IMR-90 (cell line): ENCODE measurements at regions not wholly inside any gene's neighbourhood (a gene's known extent, or its start where the extent isn't known, plus 50 kb on each side); places are given as distances from the start of the nearest gene placed in this dataset.
A peak's percentile ranks its signal among the peaks of the same experiment; 100 is the strongest.
"Not testable (repeated sequence)": the region's sequence is repeated elsewhere in the genome, so short reads cannot be mapped to it uniquely, and the experiment has no call there.

Experiments used
- ATAC-seq: fragments of 200-7000 bp; cut with Tn5 transposase; 2 replicates; pipeline ENCODE4 v1.9.1; 2020; ENCODE audit warnings: low read depth, mild to moderate bottlenecking, moderate library complexity
- BruUV-seq: library from RNA; stranded (reverse); fragments of 400-500 nt; replicated peaks from 2 replicates; lab custom pipeline; 2021; lab: Mats Ljungman, UMichigan
- CTCF ChIA-PET: fragments of 300-600 bp; formaldehyde crosslinking; extraction: SDS; loops from one replicate; lab custom pipeline; 2021; ENCODE audit warnings: antibody characterized with exemption; lab: Yijun Ruan, JAX
- POLR2A ChIA-PET: fragments of 300-600 bp; sonication (Branson Sonifier 250); formaldehyde crosslinking; loops from one replicate; lab custom pipeline; 2022; ENCODE audit warnings: antibody characterized with exemption; ENCODE audit not compliant: unreplicated experiment; lab: Charles Lee
- DNase-seq: peaks from one replicate; pipeline ENCODE4 v3.0.0; 2013
- H2AFZ ChIP-seq: replicated peaks from 2 replicates; pipeline ENCODE3; 2013; ENCODE audit warnings: low read length, mild to moderate bottlenecking; ENCODE audit not compliant: poor library complexity
- H2AK5ac ChIP-seq: 2 replicates; pipeline ENCODE4 v1.6.1; 2013; ENCODE audit warnings: low read depth, low read length, inconsistent platforms
- H2AK9ac ChIP-seq: replicated peaks from 2 replicates; pipeline ENCODE3; 2013; ENCODE audit warnings: mild to moderate bottlenecking, low read depth, low read length, moderate library complexity; ENCODE audit not compliant: poor library complexity
- H2BK120ac ChIP-seq: 2 replicates; pipeline ENCODE4 v1.6.1; 2013; ENCODE audit warnings: low read depth, low read length, inconsistent platforms
- H2BK15ac ChIP-seq: 3 replicates; pipeline ENCODE4 v1.6.1; 2013; ENCODE audit warnings: low read depth, low read length, inconsistent platforms
- H2BK20ac ChIP-seq: 2 replicates; pipeline ENCODE4 v1.6.1; 2013; ENCODE audit warnings: low read depth, mild to moderate bottlenecking, inconsistent platforms, low read length, moderate library complexity
- H2BK5ac ChIP-seq: 2 replicates; pipeline ENCODE4 v1.6.1; 2013; ENCODE audit warnings: mild to moderate bottlenecking, low read depth, low read length, inconsistent platforms; ENCODE audit not compliant: poor library complexity, severe bottlenecking
- H3K14ac ChIP-seq: replicated peaks from 2 replicates; pipeline ENCODE4 v1.6.1; 2013; ENCODE audit warnings: low read depth, low read length, inconsistent platforms
- H3K18ac ChIP-seq: 2 replicates; pipeline ENCODE4 v1.6.1; 2013; ENCODE audit warnings: low read depth, low read length, control low read depth
- H3K23ac ChIP-seq: 2 replicates; pipeline ENCODE4 v1.6.1; 2013; ENCODE audit warnings: low read depth, low read length, inconsistent platforms
- H3K27ac ChIP-seq: 2 replicates; pipeline ENCODE4 v1.5.1; 2013; ENCODE audit warnings: mild to moderate bottlenecking, control low read depth, low read length; ENCODE audit not compliant: insufficient read depth
- H3K27me3 ChIP-seq: 2 replicates; pipeline ENCODE4 v1.6.1; 2013; ENCODE audit warnings: low read length; ENCODE audit not compliant: control insufficient read depth, insufficient read depth
- H3K36me3 ChIP-seq: 2 replicates; pipeline ENCODE4 v1.6.1; 2013; ENCODE audit warnings: low read length, mixed read lengths; ENCODE audit not compliant: control insufficient read depth, insufficient read depth
- H3K4ac ChIP-seq: 2 replicates; pipeline ENCODE4 v1.6.1; 2013; ENCODE audit warnings: low read depth, low read length, inconsistent platforms
- H3K4me1 ChIP-seq: 2 replicates; pipeline ENCODE4 v1.6.1; 2013; ENCODE audit warnings: low read length, mixed read lengths; ENCODE audit not compliant: control insufficient read depth, insufficient read depth
- H3K4me2 ChIP-seq: 2 replicates; pipeline ENCODE4 v1.6.1; 2013; ENCODE audit warnings: low read depth, mild to moderate bottlenecking, control low read depth, low read length, moderate library complexity
- H3K4me3 ChIP-seq: 2 replicates; pipeline ENCODE4 v1.5.1; 2013; ENCODE audit warnings: low read depth, mild to moderate bottlenecking, control low read depth, low read length, moderate library complexity; ENCODE audit not compliant: insufficient read depth
- H3K56ac ChIP-seq: 2 replicates; pipeline ENCODE4 v1.6.1; 2013; ENCODE audit warnings: low read length, inconsistent platforms; ENCODE audit not compliant: insufficient read depth; ENCODE audit errors: extremely low read depth
- H3K79me1 ChIP-seq, 2 experiments: 2 replicates each; pipeline ENCODE4 v1.6.1; 2013; ENCODE audit warnings: low read length in 2 of 2, inconsistent platforms in 1 of 2, low read depth in 1 of 2
- H3K9ac ChIP-seq: 2 replicates; pipeline ENCODE4 v1.6.1; 2013; ENCODE audit warnings: low read depth, low read length, control low read depth
- H3K9me1 ChIP-seq: 2 replicates; pipeline ENCODE4 v1.6.1; 2013; ENCODE audit warnings: low read length, inconsistent platforms; ENCODE audit not compliant: insufficient read depth
- H3K9me3 ChIP-seq: 2 replicates; pipeline ENCODE4 v1.6.1; 2013; ENCODE audit warnings: low read length; ENCODE audit not compliant: control insufficient read depth, insufficient read depth
- H4K20me1 ChIP-seq: 2 replicates; pipeline ENCODE4 v1.6.1; 2013; ENCODE audit warnings: low read length, inconsistent platforms; ENCODE audit not compliant: insufficient read depth
- H4K5ac ChIP-seq: 2 replicates; pipeline ENCODE4 v1.6.1; 2013; ENCODE audit warnings: mild to moderate bottlenecking, low read depth, low read length, control low read depth
- H4K8ac ChIP-seq, 2 experiments: 2 replicates each; pipeline ENCODE4 v1.6.1; 2013; ENCODE audit warnings: low read depth in 2 of 2, low read length in 2 of 2, control low read depth in 1 of 2, inconsistent platforms in 1 of 2
- H4K91ac ChIP-seq: 2 replicates; pipeline ENCODE4 v1.6.1; 2013; ENCODE audit warnings: low read depth, low read length, inconsistent platforms; ENCODE audit not compliant: insufficient read depth
- CEBPB ChIP-seq: IDR thresholded peaks from 2 replicates; pipeline ENCODE4 v1.6.1; 2012; ENCODE audit warnings: low read depth, low read length, improper control_type of control experiment
- CTCF ChIP-seq: conservative IDR thresholded peaks from 2 replicates; pipeline ENCODE4 v1.5.1; 2012; ENCODE audit warnings: mild to moderate bottlenecking, low read depth, low read length, improper control_type of control experiment
- FOS ChIP-seq: fragments of 150-350 bp; IDR thresholded peaks from 2 replicates; pipeline ENCODE4 v1.6.1; 2016; ENCODE audit warnings: low read depth, low read length
- RAD21 ChIP-seq: IDR thresholded peaks from 2 replicates; pipeline ENCODE4 v1.6.1; 2012; ENCODE audit warnings: low read length, improper control_type of control experiment
- SMC3 ChIP-seq: fragments of 150-350 bp; IDR thresholded peaks from 2 replicates; pipeline ENCODE4 v1.6.1; 2016; ENCODE audit warnings: low read depth, mild to moderate bottlenecking, antibody characterized with exemption, low read length, moderate library complexity
- WGBS, 2 experiments: methylation state at CpG; one replicate each; pipeline versions ENCODE4 v1.1.5 to v1.1.7; 2013; ENCODE audit warnings: missing lambda C conversion rate in 2 of 2; ENCODE audit not compliant: insufficient read length in 1 of 2; ENCODE audit errors: extremely low coverage in 2 of 2; 5-methylcytosine and 5-hydroxymethylcytosine counted together
- dilution Hi-C: fragments of 300-500 bp; cut with HindIII; formaldehyde crosslinking; loops from one replicate; pipeline ENCODE4 v1.14.3; 2018; ENCODE audit warnings: low sequenced_read_pairs; ENCODE audit not compliant: unreplicated experiment
- in situ Hi-C: fragments of 300-500 bp; cut with MboI; formaldehyde crosslinking; loops from 3 replicates; pipeline ENCODE4 v1.14.3; 2019; ENCODE audit warnings: low sequenced_read_pairs, inconsistent platforms, mixed read lengths
- intact Hi-C: fragments of 100-400 bp; cut with micrococcal nuclease; formaldehyde crosslinking; loops from 2 replicates; pipeline ENCODE4 v1.10.0; 2022

- WGBS, 2 experiments, result no CpG with 5 or more reads among the region's 5 CpGs
- Histone ChIP-seq H3K9me1 (no peaks in the 10 kb centered on the region), H2AFZ (peak overlapping the region; percentile 56), H2BK5ac (no peak overlapping the region), H3K56ac (no peak overlapping the region), H4K8ac (no peak overlapping the region), H3K4ac (no peak overlapping the region), H2BK15ac (no peak overlapping the region), H3K9ac (no peak overlapping the region), H3K4me2 (no peak overlapping the region), H2BK20ac (no peak overlapping the region), H3K4me3 (no peak overlapping the region), H4K91ac (no peak overlapping the region), H3K36me3 (no peaks in the 10 kb centered on the region), H3K27ac (no peak overlapping the region), H3K9me3 (peaks cover 2% of the 10 kb centered on the region; the same call in 1 of the 2 replicates), H3K14ac (no peak overlapping the region), H3K23ac (no peak overlapping the region), H2AK5ac (no peak overlapping the region), H2BK120ac (no peak overlapping the region), H3K18ac (no peak overlapping the region), H4K5ac (no peak overlapping the region), H3K27me3 (no peaks in the 10 kb centered on the region), H3K4me1 (no peaks in the 10 kb centered on the region), H3K79me1 (no peaks in the 10 kb centered on the region), H4K20me1 (no peaks in the 10 kb centered on the region), H2AK9ac (no peak overlapping the region)
- POLR2A ChIA-PET, result no interaction called here
- ATAC-seq (no peak), DNase-seq (no peak)
- in situ Hi-C loops (no loop called here), dilution Hi-C loops (no loop called here), intact Hi-C loops (no loop called here)
- BruUV-seq, result no TSS peak
- TF ChIP-seq CTCF, result 0 out of 2 replicates have a peak, but pooled peaks have one; percentile 13
- no peak for TF ChIP-seq FOS
- TF ChIP-seq CEBPB, result no peak
- TF ChIP-seq RAD21, result peak; percentile 21; the same call in 1 of the 2 replicates
- TF ChIP-seq SMC3, result peak; percentile 10; the same call in 1 of the 2 replicates
- CTCF ChIA-PET, result no interaction called here
Observed at GRCh38 chr4:13821522-13821921, 194.0 kb upstream of the BOD1L1 start.

- H2AK5ac ChIP-seq, H2AFZ ChIP-seq, in situ Hi-C loops, H3K36me3 ChIP-seq, H3K9ac ChIP-seq, H3K14ac ChIP-seq, H3K9me1 ChIP-seq, H2BK20ac ChIP-seq, H3K23ac ChIP-seq, H3K27me3 ChIP-seq, intact Hi-C loops, CTCF ChIA-PET, H2AK9ac ChIP-seq, H3K27ac ChIP-seq, H4K8ac ChIP-seq, BruUV-seq, H3K4ac ChIP-seq, H3K4me1 ChIP-seq, H3K79me1 ChIP-seq, H3K4me3 ChIP-seq, H3K4me2 ChIP-seq, H4K91ac ChIP-seq, H4K5ac ChIP-seq, H2BK15ac ChIP-seq, dilution Hi-C loops, DNase-seq, H3K56ac ChIP-seq, H4K20me1 ChIP-seq, H3K18ac ChIP-seq, H2BK120ac ChIP-seq, H2BK5ac ChIP-seq, ATAC-seq, H3K9me3 ChIP-seq: not testable (repeated sequence)
- POLR2A ChIA-PET, result interaction anchor here (0.6 kb wide), 1 partner anchor 169 kb away, joined by 4 read pairs; no protein-coding TSS in a partner anchor
Observed at GRCh38 chr4:13825822-13826221, 198.3 kb upstream of the BOD1L1 start.
